ENCODE measurements at regions not wholly inside any gene's neighbourhood (a gene's known extent, or its start where the extent isn't known, plus 50 kb on each side); places are given as distances from the start of the nearest gene placed in this dataset.

DNA sequence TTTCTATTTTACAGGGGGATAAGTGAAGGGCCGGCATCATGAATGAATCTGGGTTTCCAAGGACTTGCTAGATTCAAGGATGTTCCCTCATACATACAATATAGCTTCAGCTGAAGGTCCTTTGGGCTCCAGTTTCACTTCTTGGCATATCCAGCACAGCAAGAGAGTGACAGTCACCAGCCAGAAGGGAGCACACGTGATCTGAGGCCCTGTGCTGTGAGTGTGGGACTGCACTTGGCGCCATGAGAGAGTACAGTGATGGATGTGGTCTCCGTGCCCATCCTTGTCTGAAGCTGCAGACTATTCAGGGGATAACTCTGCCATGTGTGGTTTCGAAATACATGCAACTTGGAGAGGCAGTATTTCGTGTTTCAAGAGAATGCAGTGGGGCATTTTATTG lies 159.7 kb upstream of the DSCAM start:
- Mint-ChIP-seq H3K27ac (no peak overlapping the region), H3K27me3 (peaks cover 38% of the 10 kb centered on the region), H3K9me3 (peaks cover 2% of the 10 kb centered on the region), H3K36me3 (ENCODE audit: low read depth) (no peaks in the 10 kb centered on the region), H3K4me1 (ENCODE audit: low read depth) (no peaks in the 10 kb centered on the region), H3K4me3 (no peak overlapping the region)
- H3K4me3 ChIP-seq (ENCODE audit: low read length), result no peak overlapping the region
- intact Hi-C loops (cut with DNase I, micrococcal nuclease), result no loop called here
- no peak for ATAC-seq (ENCODE audit: poor library complexity)
- CTCF ChIA-PET, result no interaction called here
- POLR2A ChIA-PET, result no interaction called here
- DNase-seq, result no peak
- no peak overlapping the region for H3K27ac ChIP-seq (ENCODE audit: low read depth in 1 of 2, low read length in 2 of 2)
- peaks cover 0 to 9% of the 10 kb centered on the region in 2 experiments for H3K9me3 ChIP-seq (ENCODE audit: control insufficient read depth in 1 of 2, insufficient read depth in 1 of 2, low read length in 2 of 2)
- TF ChIP-seq, protein P1, sequence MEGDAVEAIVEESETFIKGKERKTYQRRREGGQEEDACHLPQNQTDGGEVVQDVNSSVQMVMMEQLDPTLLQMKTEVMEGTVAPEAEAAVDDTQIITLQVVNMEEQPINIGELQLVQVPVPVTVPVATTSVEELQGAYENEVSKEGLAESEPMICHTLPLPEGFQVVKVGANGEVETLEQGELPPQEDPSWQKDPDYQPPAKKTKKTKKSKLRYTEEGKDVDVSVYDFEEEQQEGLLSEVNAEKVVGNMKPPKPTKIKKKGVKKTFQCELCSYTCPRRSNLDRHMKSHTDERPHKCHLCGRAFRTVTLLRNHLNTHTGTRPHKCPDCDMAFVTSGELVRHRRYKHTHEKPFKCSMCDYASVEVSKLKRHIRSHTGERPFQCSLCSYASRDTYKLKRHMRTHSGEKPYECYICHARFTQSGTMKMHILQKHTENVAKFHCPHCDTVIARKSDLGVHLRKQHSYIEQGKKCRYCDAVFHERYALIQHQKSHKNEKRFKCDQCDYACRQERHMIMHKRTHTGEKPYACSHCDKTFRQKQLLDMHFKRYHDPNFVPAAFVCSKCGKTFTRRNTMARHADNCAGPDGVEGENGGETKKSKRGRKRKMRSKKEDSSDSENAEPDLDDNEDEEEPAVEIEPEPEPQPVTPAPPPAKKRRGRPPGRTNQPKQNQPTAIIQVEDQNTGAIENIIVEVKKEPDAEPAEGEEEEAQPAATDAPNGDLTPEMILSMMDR (IDR thresholded peaks at IDR 0.05), result no peak
- H3K36me3 ChIP-seq (ENCODE audit: insufficient read depth, low read length), result no peaks in the 10 kb centered on the region
- no peaks in the 10 kb centered on the region for H3K4me1 ChIP-seq (ENCODE audit: insufficient read depth, low read length)
- peaks cover 0 to 2% of the 10 kb centered on the region in 2 experiments for H3K27me3 ChIP-seq (ENCODE audit: control insufficient read depth in 1 of 2, insufficient read depth in 2 of 2, low read length in 2 of 2)

GRCh38 chr21:41008351-41008750 lies 159.6 kb upstream of the BACE2 start:
- Histone ChIP-seq H3K27me3 (ENCODE audit: control insufficient read depth in 1 of 2, insufficient read depth in 2 of 2, low read length in 2 of 2) (no peaks in the 10 kb centered on the region), H3K36me3 (ENCODE audit: insufficient read depth, low read length) (no peaks in the 10 kb centered on the region), H3K4me1 (ENCODE audit: insufficient read depth, low read length) (no peaks in the 10 kb centered on the region), H3K4me3 (ENCODE audit: low read length) (no peak overlapping the region), H3K9me3 (ENCODE audit: control insufficient read depth in 1 of 2, insufficient read depth in 1 of 2, low read length in 2 of 2) (peaks cover 0 to 7% of the 10 kb centered on the region in 2 experiments), H3K27ac (ENCODE audit: low read depth in 1 of 2, low read length in 2 of 2) (no peak overlapping the region)
- ChIA-PET POLR2A (no interaction called here), CTCF (no interaction called here)
- intact Hi-C loops (cut with DNase I, micrococcal nuclease), result no loop called here
- no peaks in the 10 kb centered on the region for H3K9me3 Mint-ChIP-seq
- H3K36me3 Mint-ChIP-seq (ENCODE audit: low read depth), result no peaks in the 10 kb centered on the region
- no peak for DNase-seq
- H3K4me3 Mint-ChIP-seq, result no peak overlapping the region
- TF ChIP-seq, protein P1 (IDR thresholded peaks at IDR 0.05), result no peak
- no peaks in the 10 kb centered on the region for H3K4me1 Mint-ChIP-seq (ENCODE audit: low read depth)
- ATAC-seq (ENCODE audit: poor library complexity), result no peak
- H3K27ac Mint-ChIP-seq, result no peak overlapping the region
- peaks cover 38% of the 10 kb centered on the region for H3K27me3 Mint-ChIP-seq

DNA sequence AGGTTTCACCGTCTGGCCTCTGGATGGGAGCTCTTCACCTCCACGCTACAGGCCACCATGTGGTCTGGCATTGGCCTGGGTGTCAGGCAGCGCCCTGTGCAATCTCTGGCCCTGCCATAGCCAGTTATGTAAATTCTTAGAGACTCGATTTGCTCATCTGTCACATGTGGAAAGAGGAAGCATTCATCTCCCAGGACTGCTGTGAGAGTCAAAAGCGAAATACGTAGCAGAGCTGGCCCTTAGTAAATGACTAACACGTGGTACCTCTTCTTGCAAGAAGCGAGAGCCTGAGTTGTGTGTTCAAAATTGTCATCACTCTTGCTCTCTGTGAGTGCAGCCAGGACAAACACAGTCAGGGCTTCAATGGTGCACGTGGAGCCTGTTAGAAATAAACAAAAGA lies 159.0 kb upstream of the BACE2 start:
- H3K27me3 ChIP-seq (ENCODE audit: control insufficient read depth in 1 of 2, insufficient read depth in 2 of 2, low read length in 2 of 2), result no peaks in the 10 kb centered on the region
- H3K4me1 ChIP-seq (ENCODE audit: insufficient read depth, low read length), result no peaks in the 10 kb centered on the region
- no peaks in the 10 kb centered on the region for H3K9me3 Mint-ChIP-seq
- no peak overlapping the region for H3K4me3 ChIP-seq (ENCODE audit: low read length)
- H3K4me3 Mint-ChIP-seq, result no peak overlapping the region
- POLR2A ChIA-PET, result no interaction called here
- CTCF ChIA-PET, result no interaction called here
- H3K36me3 ChIP-seq (ENCODE audit: insufficient read depth, low read length), result no peaks in the 10 kb centered on the region
- H3K27me3 Mint-ChIP-seq, result peaks cover 36% of the 10 kb centered on the region
- H3K27ac Mint-ChIP-seq, result no peak overlapping the region
- intact Hi-C loops (cut with DNase I, micrococcal nuclease), result no loop called here
- no peak for DNase-seq
- no peaks in the 10 kb centered on the region for H3K36me3 Mint-ChIP-seq (ENCODE audit: low read depth)
- H3K9me3 ChIP-seq (ENCODE audit: control insufficient read depth in 1 of 2, insufficient read depth in 1 of 2, low read length in 2 of 2), result peaks cover 0 to 3% of the 10 kb centered on the region in 2 experiments
- H3K27ac ChIP-seq (ENCODE audit: low read depth in 1 of 2, low read length in 2 of 2), result no peak overlapping the region
- TF ChIP-seq, protein P1 (IDR thresholded peaks at IDR 0.05), result no peak
- ATAC-seq (ENCODE audit: poor library complexity), result no peak
- H3K4me1 Mint-ChIP-seq (ENCODE audit: low read depth), result no peaks in the 10 kb centered on the region

Measured in CD4-positive, alpha-beta T cell (primary cell).